Vagina (tissue), 2 donors: ENCODE measurements at regions not wholly inside any gene's neighbourhood (a gene's known extent, or its start where the extent isn't known, plus 50 kb on each side); places are given as distances from the start of the nearest gene placed in this dataset.

ENCODE experiments used
- DNase-seq, 2 donors: peaks; one replicate each; pipeline ENCODE4 v3.0.0-alpha.2; 2017; ENCODE audit errors: extremely low spot score in 2 of 2
- H3K27ac ChIP-seq: fragments of 200-600 bp; sonication (generic); one replicate; pipeline ENCODE4 v1.5.1; 2019
- H3K27me3 ChIP-seq: fragments of 200-600 bp; sonication (generic); one replicate; pipeline ENCODE4 v1.5.1; 2019
- H3K36me3 ChIP-seq, 2 donors: fragments of 200-600 bp; sonication (generic); one replicate each; pipeline ENCODE4 v1.5.1; 2017 to 2019
- H3K4me1 ChIP-seq: fragments of 200-600 bp; sonication (generic); one replicate; pipeline ENCODE4 v1.5.1; 2019
- H3K4me3 ChIP-seq, 2 donors: fragments of 200-600 bp; sonication (generic); 1 replicate in 1 of 2; 2 replicates in 1 of 2; pipeline ENCODE4 v1.5.1; 2016 to 2019
- H3K9me3 ChIP-seq: fragments of 200-600 bp; sonication (generic); one replicate; pipeline ENCODE4 v1.5.1; 2019
- POLR2A ChIP-seq, 2 donors: fragments of 450-650 bp; IDR thresholded peaks; one replicate each; pipeline ENCODE4 v1.6.1; 2017; ENCODE audit warnings: antibody characterized with exemption in 2 of 2, mild to moderate bottlenecking in 2 of 2, moderate library complexity in 2 of 2
- POLR2AphosphoS5 ChIP-seq, 2 donors: sonication (generic); formaldehyde crosslinking; IDR thresholded peaks; one replicate each; pipeline ENCODE4 v1.9.0; 2017; ENCODE audit warnings: antibody characterized with exemption in 2 of 2, mild to moderate bottlenecking in 2 of 2, low read depth in 1 of 2; ENCODE audit not compliant: insufficient read depth in 1 of 2
- intact Hi-C: fragments of 100-400 bp; cut with DNase I; formaldehyde crosslinking; loops from one replicate; pipeline ENCODE4 v1.15.1; 2023
- TF ChIP-seq, protein P1 (sequence below), 3 experiments: fragments of 450-650 bp in 2 of 3; fragments of 200-600 bp in 1 of 3; sonication (generic) in 1 of 3; IDR thresholded peaks; one replicate each; pipeline ENCODE4 v1.5.1; 2017 to 2019; ENCODE audit warnings: antibody characterized with exemption in 3 of 3, mild to moderate bottlenecking in 2 of 3, moderate library complexity in 2 of 3

DNA sequence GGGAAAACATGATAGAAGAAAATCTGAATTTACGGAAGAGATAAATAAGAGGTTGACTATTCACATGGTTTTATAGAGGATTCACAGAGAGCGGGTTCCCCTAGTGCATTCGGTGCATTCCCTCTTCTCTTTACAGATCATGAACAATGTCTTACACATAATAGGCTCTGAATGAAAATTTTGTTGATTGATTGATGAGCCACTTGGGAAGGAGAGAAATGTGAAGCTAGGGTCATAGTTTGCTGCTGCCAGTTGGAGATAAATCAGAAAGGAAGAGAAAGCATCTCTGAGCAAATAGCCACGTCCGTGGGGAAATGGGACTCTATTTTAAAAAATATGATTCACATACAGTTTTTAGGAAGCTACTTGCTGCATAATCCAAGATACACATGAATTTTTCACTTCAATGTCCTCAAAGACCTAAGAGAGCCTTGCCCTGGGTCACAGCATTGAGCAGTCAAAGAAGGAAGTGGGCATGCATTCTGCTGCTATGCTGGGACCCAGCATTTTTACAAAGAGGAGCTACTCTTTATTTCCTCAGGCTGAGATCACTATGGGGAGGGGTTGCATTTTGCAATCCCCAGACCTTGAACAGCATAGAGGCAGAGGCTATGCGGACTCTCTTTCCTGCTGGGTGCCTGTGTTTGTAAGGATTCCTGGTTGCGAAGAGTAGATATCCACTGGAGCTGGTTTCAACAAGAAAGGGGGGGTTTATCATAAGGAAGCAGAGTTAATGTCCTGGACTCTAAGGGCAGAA is 395.3 kb downstream of the TSN start:
- H3K4me1 ChIP-seq: no peaks in the 10 kb centered on the region
- DNase-seq: no peak
- H3K4me3 ChIP-seq: no peak overlapping the region
- no peaks in the 10 kb centered on the region for H3K9me3 ChIP-seq
- no peaks in the 10 kb centered on the region for H3K36me3 ChIP-seq
- no peaks in the 10 kb centered on the region for H3K27me3 ChIP-seq
- TF ChIP-seq POLR2AphosphoS5 (IDR thresholded peaks at IDR 0.05; ENCODE audit: insufficient read depth in 1 of 2, low read depth in 1 of 2) (no peak), POLR2A (IDR thresholded peaks at IDR 0.05) (no peak)
- TF ChIP-seq, protein P1, sequence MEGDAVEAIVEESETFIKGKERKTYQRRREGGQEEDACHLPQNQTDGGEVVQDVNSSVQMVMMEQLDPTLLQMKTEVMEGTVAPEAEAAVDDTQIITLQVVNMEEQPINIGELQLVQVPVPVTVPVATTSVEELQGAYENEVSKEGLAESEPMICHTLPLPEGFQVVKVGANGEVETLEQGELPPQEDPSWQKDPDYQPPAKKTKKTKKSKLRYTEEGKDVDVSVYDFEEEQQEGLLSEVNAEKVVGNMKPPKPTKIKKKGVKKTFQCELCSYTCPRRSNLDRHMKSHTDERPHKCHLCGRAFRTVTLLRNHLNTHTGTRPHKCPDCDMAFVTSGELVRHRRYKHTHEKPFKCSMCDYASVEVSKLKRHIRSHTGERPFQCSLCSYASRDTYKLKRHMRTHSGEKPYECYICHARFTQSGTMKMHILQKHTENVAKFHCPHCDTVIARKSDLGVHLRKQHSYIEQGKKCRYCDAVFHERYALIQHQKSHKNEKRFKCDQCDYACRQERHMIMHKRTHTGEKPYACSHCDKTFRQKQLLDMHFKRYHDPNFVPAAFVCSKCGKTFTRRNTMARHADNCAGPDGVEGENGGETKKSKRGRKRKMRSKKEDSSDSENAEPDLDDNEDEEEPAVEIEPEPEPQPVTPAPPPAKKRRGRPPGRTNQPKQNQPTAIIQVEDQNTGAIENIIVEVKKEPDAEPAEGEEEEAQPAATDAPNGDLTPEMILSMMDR (IDR thresholded peaks at IDR 0.05): no peak
- intact Hi-C loops: no loop called here
- H3K27ac ChIP-seq: no peak overlapping the region

DNA sequence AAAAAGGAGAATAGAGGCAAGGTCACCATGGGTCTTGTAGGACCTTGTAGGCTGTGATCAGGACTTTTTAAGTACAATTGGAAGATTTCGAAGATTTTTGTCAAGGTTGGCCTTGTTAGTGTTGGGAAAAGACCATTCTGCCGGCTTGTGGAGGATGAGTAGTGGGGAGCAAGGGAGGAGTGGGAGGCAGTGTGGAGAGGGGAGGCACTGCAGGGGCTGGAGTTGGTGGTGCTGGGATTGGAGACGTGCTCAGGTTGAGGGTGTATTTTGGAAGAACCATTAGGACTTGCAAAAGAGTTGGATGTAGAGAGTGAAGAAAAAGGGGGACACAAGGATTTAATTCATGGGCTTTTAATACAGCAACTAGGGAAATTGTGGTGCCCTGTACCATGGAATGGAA is 397.1 kb downstream of the TSN start:
- no peaks in the 10 kb centered on the region for H3K4me1 ChIP-seq
- TF ChIP-seq, protein P1 (IDR thresholded peaks at IDR 0.05): no peak
- no peak for TF ChIP-seq POLR2A (IDR thresholded peaks at IDR 0.05)
- TF ChIP-seq POLR2AphosphoS5 (IDR thresholded peaks at IDR 0.05; ENCODE audit: insufficient read depth in 1 of 2, low read depth in 1 of 2): no peak
- H3K27ac ChIP-seq: no peak overlapping the region
- peak in 1 of 2 donors; percentile 58 for DNase-seq
- no peaks in the 10 kb centered on the region for H3K36me3 ChIP-seq
- H3K4me3 ChIP-seq: no peak overlapping the region
- intact Hi-C loops: no loop called here
- H3K27me3 ChIP-seq: no peaks in the 10 kb centered on the region
- H3K9me3 ChIP-seq: no peaks in the 10 kb centered on the region

DNA sequence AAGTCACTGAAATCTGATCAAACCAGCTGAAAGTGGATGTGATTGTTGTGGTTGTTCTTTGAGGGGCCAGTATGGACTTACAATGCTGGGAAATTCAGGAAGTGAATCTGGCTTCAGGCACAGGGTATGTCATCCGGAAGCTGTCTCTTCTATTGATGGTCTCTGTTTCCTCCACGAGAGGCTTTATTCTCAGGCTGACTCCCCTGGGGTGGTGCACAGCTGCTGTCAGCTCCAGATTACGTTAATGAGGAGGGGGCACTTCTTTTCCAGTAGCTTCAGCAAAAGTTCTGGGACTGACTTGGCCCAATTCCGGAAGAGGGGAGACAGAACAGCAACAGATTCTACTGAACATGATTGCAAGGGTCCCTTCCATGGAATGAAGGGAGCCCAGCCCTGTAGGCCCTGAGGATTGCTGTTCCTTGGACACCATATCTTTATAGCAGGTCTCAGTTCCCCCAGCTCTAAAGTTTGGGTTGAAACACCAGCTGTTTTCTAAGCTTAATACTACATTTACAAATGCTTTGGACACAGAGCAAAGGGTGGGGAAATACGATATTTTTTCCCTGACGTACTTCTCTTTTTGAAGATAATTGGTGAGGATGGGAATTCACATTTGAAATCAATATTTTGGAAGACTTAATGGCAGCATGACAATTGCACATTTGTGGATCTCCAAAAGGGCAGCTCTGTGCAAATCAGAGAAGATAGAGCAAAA is 400.9 kb downstream of the TSN start:
- intact Hi-C loops: no loop called here
- Histone ChIP-seq H3K9me3 (no peaks in the 10 kb centered on the region), H3K4me3 (no peak overlapping the region), H3K27me3 (no peaks in the 10 kb centered on the region), H3K27ac (no peak overlapping the region), H3K36me3 (no peaks in the 10 kb centered on the region), H3K4me1 (no peaks in the 10 kb centered on the region)
- DNase-seq: no peak
- no peak for TF ChIP-seq POLR2A (IDR thresholded peaks at IDR 0.05)
- TF ChIP-seq, protein P1 (IDR thresholded peaks at IDR 0.05): no peak
- TF ChIP-seq POLR2AphosphoS5 (IDR thresholded peaks at IDR 0.05; ENCODE audit: insufficient read depth in 1 of 2, low read depth in 1 of 2): no peak

DNA sequence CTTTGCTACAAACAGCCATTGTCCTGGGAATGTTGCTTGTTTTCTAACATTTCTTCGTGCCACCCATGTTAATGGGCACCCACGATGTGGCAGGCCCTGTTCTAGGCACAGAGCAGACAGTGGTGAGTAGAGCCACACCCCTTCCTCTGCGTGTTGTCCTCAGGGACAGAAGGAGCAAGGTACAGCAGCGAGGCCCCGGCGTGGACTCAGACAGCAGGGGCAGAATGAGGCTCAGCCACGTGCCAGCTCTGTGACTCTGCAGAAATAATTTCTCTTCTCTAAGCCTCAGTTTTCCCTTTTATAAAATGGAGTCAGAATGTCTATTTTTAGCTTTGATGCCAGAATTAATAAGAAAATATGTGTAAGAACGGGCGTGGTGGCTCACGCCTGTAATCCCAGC is 401.7 kb downstream of the TSN start:
- intact Hi-C loops: no loop called here
- TF ChIP-seq POLR2AphosphoS5 (IDR thresholded peaks at IDR 0.05; ENCODE audit: insufficient read depth in 1 of 2, low read depth in 1 of 2): no peak
- no peaks in the 10 kb centered on the region for H3K4me1 ChIP-seq
- H3K27me3 ChIP-seq: no peaks in the 10 kb centered on the region
- no peak overlapping the region for H3K4me3 ChIP-seq
- H3K36me3 ChIP-seq: no peaks in the 10 kb centered on the region
- H3K27ac ChIP-seq: no peak overlapping the region
- DNase-seq: no peak
- no peaks in the 10 kb centered on the region for H3K9me3 ChIP-seq

DNA sequence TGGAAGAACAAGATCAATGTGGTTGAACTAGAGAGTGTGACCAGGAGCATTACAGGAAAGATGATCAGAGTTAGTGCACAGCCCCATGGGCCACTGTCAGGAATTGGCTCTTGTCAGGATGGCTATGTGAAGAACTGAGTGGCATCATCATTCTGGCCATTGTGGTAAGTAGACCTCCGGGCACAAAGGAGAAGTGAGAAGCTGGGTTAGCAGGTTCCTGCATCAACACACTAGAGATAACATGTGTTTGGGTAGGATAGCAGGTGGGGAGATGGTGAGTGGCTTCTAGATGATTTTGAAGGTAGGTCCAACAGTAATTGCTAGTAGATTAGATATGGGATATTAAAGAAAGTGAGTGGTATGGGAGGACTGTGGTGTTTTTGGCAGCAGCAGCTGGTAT is 408.2 kb downstream of the TSN start:
- Histone ChIP-seq H3K36me3 (no peaks in the 10 kb centered on the region), H3K4me1 (no peaks in the 10 kb centered on the region), H3K27me3 (no peaks in the 10 kb centered on the region), H3K4me3 (no peak overlapping the region), H3K27ac (no peak overlapping the region), H3K9me3 (no peaks in the 10 kb centered on the region)
- no peak for DNase-seq
- intact Hi-C loops: no loop called here
- TF ChIP-seq POLR2A (IDR thresholded peaks at IDR 0.05) (no peak), POLR2AphosphoS5 (IDR thresholded peaks at IDR 0.05; ENCODE audit: insufficient read depth in 1 of 2, low read depth in 1 of 2) (no peak)
- TF ChIP-seq, protein P1 (IDR thresholded peaks at IDR 0.05): no peak
